ENCODE measurements at regions not wholly inside any gene's neighbourhood (a gene's known extent, or its start where the extent isn't known, plus 50 kb on each side); places are given as distances from the start of the nearest gene placed in this dataset.

GRCh38 chr15:95761501-95762165 lies 568.9 kb upstream of the NR2F2 start:
- TF ChIP-seq, protein P1, sequence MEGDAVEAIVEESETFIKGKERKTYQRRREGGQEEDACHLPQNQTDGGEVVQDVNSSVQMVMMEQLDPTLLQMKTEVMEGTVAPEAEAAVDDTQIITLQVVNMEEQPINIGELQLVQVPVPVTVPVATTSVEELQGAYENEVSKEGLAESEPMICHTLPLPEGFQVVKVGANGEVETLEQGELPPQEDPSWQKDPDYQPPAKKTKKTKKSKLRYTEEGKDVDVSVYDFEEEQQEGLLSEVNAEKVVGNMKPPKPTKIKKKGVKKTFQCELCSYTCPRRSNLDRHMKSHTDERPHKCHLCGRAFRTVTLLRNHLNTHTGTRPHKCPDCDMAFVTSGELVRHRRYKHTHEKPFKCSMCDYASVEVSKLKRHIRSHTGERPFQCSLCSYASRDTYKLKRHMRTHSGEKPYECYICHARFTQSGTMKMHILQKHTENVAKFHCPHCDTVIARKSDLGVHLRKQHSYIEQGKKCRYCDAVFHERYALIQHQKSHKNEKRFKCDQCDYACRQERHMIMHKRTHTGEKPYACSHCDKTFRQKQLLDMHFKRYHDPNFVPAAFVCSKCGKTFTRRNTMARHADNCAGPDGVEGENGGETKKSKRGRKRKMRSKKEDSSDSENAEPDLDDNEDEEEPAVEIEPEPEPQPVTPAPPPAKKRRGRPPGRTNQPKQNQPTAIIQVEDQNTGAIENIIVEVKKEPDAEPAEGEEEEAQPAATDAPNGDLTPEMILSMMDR (IDR thresholded peaks at IDR 0.05; ENCODE audit: low read depth, low read length), result no peak
- TF ChIP-seq EZH2phosphoT487 (IDR thresholded peaks at IDR 0.05; ENCODE audit: low read depth), result no peak

All from OCI-LY3 (cell line).